Body of pancreas (tissue), 4 donors: ENCODE measurements at regions not wholly inside any gene's neighbourhood (a gene's known extent, or its start where the extent isn't known, plus 50 kb on each side); places are given as distances from the start of the nearest gene placed in this dataset.

Experiments used
- ATAC-seq: fragments of 150-250 bp; one replicate; pipeline ENCODE4 v1.9.1; 2016
- DNase-seq, 4 donors: peaks; one replicate each; pipeline ENCODE4 v3.0.0-alpha.2; 2019
- H3K27ac ChIP-seq, 4 donors: fragments of 200-600 bp; sonication (generic); 1 replicate in 3 of 4; 2 replicates in 1 of 4; pipeline versions ENCODE4 v1.5.1 to v1.6.1; 2016 to 2019; ENCODE audit warnings: mild to moderate bottlenecking in 1 of 4, mixed read lengths in 1 of 4, moderate library complexity in 1 of 4
- H3K27me3 ChIP-seq, 2 donors: fragments of 200-600 bp; sonication (generic); one replicate each; pipeline ENCODE4 v1.6.0; 2016; ENCODE audit warnings: mild to moderate bottlenecking in 1 of 2
- H3K36me3 ChIP-seq, 2 donors: fragments of 200-600 bp; sonication (generic); replicated peaks in 1 of 2; 2 replicates each; pipeline ENCODE4 v1.5.1; 2016; ENCODE audit warnings: low read depth in 2 of 2; ENCODE audit not compliant: insufficient read depth in 1 of 2
- H3K4me1 ChIP-seq: fragments of 200-600 bp; sonication (generic); one replicate; pipeline ENCODE4 v1.6.0; 2016
- H3K4me3 ChIP-seq, 2 donors: fragments of 200-600 bp; sonication (generic); 1 replicate in 1 of 2; 2 replicates in 1 of 2; pipeline ENCODE4 v1.5.1; 2016 to 2019
- H3K9me3 ChIP-seq, 3 donors: fragments of 200-600 bp; sonication (generic); 1 replicate in 2 of 3; 2 replicates in 1 of 3; pipeline ENCODE4 v1.5.1; 2016
- CTCF ChIP-seq, 7 experiments: fragments of 450-650 bp in 4 of 7; fragments of 200-600 bp in 3 of 7; sonication (generic) in 3 of 7; IDR thresholded peaks; one replicate each; pipeline ENCODE4 v1.5.1; 2016 to 2019; ENCODE audit warnings: antibody characterized with exemption in 7 of 7
- POLR2A ChIP-seq, 3 donors: fragments of 450-650 bp; IDR thresholded peaks; one replicate each; pipeline ENCODE4 v1.6.1; 2016; ENCODE audit warnings: antibody characterized with exemption in 3 of 3, mild to moderate bottlenecking in 2 of 3
- WGBS, 2 donors: methylation state at CpG; one replicate each; pipeline ENCODE4 v1.1.5; 2017; 5-methylcytosine and 5-hydroxymethylcytosine counted together
- intact Hi-C: fragments of 100-400 bp; cut with DNase I; formaldehyde crosslinking; loops from one replicate; pipeline ENCODE4 v1.15.1; 2023

GRCh38 chr14:49497267-49497666, 88.9 kb downstream of the RPS29 start:
- 54 to 61% methylated on average over 7 of the region's 7 CpGs for WGBS, 2 donors
- Histone ChIP-seq H3K36me3 (no peaks in the 10 kb centered on the region), H3K4me1 (no peaks in the 10 kb centered on the region), H3K27me3 (no peaks in the 10 kb centered on the region), H3K27ac (no peak overlapping the region), H3K9me3 (no peaks in the 10 kb centered on the region), H3K4me3 (no peak overlapping the region)
- TF ChIP-seq CTCF (IDR thresholded peaks at IDR 0.05) (no peak), POLR2A (IDR thresholded peaks at IDR 0.05) (no peak)
- DNase-seq, result no peak
- intact Hi-C loops, result loop anchor here (5.0 kb wide), 1 partner anchor 35 kb away; no protein-coding TSS in a partner anchor
- no peak for ATAC-seq

- no peaks in the 10 kb centered on the region for H3K36me3 ChIP-seq
- H3K9me3 ChIP-seq, result no peaks in the 10 kb centered on the region
- no peak for TF ChIP-seq CTCF (IDR thresholded peaks at IDR 0.05)
- no peak for TF ChIP-seq POLR2A (IDR thresholded peaks at IDR 0.05)
- 60 to 73% methylated on average over 4 of the region's 4 CpGs for WGBS, 2 donors
- H3K27me3 ChIP-seq, result no peaks in the 10 kb centered on the region
- DNase-seq (no peak), ATAC-seq (no peak)
- intact Hi-C loops, result loop anchor here (5.0 kb wide), 1 partner anchor 33 kb away; no protein-coding TSS in a partner anchor
- H3K27ac ChIP-seq, result no peak overlapping the region
- H3K4me1 ChIP-seq, result no peaks in the 10 kb centered on the region
- no peak overlapping the region for H3K4me3 ChIP-seq
These were observed 91.3 kb downstream of the RPS29 start for GRCh38 chr14:49494836-49495235.

GRCh38 chr14:49493557-49493956, 92.6 kb downstream of the RPS29 start:
- intact Hi-C loops, result no loop called here
- ATAC-seq (no peak), DNase-seq (no peak)
- no peaks in the 10 kb centered on the region for H3K36me3 ChIP-seq
- WGBS, 2 donors, result 41 to 47% methylated on average over 3 of the region's 3 CpGs
- no peaks in the 10 kb centered on the region for H3K27me3 ChIP-seq
- TF ChIP-seq CTCF (IDR thresholded peaks at IDR 0.05) (no peak), POLR2A (IDR thresholded peaks at IDR 0.05) (no peak)
- no peaks in the 10 kb centered on the region for H3K4me1 ChIP-seq
- no peaks in the 10 kb centered on the region for H3K9me3 ChIP-seq
- no peak overlapping the region for H3K4me3 ChIP-seq
- H3K27ac ChIP-seq, result no peak overlapping the region

GRCh38 chr14:49492151-49492550, 94.0 kb downstream of the RPS29 start:
- no peak for ATAC-seq
- DNase-seq, result no peak
- H3K4me1 ChIP-seq, result no peaks in the 10 kb centered on the region
- no peaks in the 10 kb centered on the region for H3K9me3 ChIP-seq
- TF ChIP-seq POLR2A (IDR thresholded peaks at IDR 0.05) (no peak), CTCF (IDR thresholded peaks at IDR 0.05) (no peak)
- H3K27me3 ChIP-seq, result no peaks in the 10 kb centered on the region
- H3K4me3 ChIP-seq, result no peak overlapping the region
- no peaks in the 10 kb centered on the region for H3K36me3 ChIP-seq
- intact Hi-C loops, result no loop called here
- no peak overlapping the region for H3K27ac ChIP-seq
- WGBS, 2 donors, result 30 to 42% methylated on average over 3 of the region's 3 CpGs

GRCh38 chr14:49489341-49489740, 96.8 kb downstream of the RPS29 start:
- Histone ChIP-seq H3K36me3 (no peaks in the 10 kb centered on the region), H3K27me3 (no peaks in the 10 kb centered on the region), H3K9me3 (no peaks in the 10 kb centered on the region), H3K4me3 (no peak overlapping the region), H3K27ac (no peak overlapping the region), H3K4me1 (no peaks in the 10 kb centered on the region)
- intact Hi-C loops, result no loop called here
- TF ChIP-seq CTCF (IDR thresholded peaks at IDR 0.05) (no peak), POLR2A (IDR thresholded peaks at IDR 0.05) (no peak)
- no peak for DNase-seq
- no peak for ATAC-seq
